IMR-90 (cell line): ENCODE measurements at regions not wholly inside any gene's neighbourhood (a gene's known extent, or its start where the extent isn't known, plus 50 kb on each side); places are given as distances from the start of the nearest gene placed in this dataset.

Source experiments
- CHD1 ChIP-seq: IDR thresholded peaks from 2 replicates; pipeline ENCODE4 v1.6.1; 2012; ENCODE audit warnings: low read depth, low read length, improper control_type of control experiment
- CTCF ChIP-seq: conservative IDR thresholded peaks from 2 replicates; pipeline ENCODE4 v1.5.1; 2012; ENCODE audit warnings: mild to moderate bottlenecking, low read depth, low read length, improper control_type of control experiment
- MAZ ChIP-seq: IDR thresholded peaks from 2 replicates; pipeline ENCODE4 v1.6.1; 2012; ENCODE audit warnings: low read depth, mild to moderate bottlenecking, low read length, improper control_type of control experiment, moderate library complexity, borderline replicate concordance

- TF ChIP-seq CHD1 (no peak), MAZ (no peak), CTCF (no peak)
Observed at GRCh38 chr13:69616396-69616795, 491.2 kb upstream of the ATXN8OS start.
